Sigmoid colon (tissue), 6 donors: ENCODE measurements at regions not wholly inside any gene's neighbourhood (a gene's known extent, or its start where the extent isn't known, plus 50 kb on each side); places are given as distances from the start of the nearest gene placed in this dataset.

Experiments used
- DNase-seq: peaks from one replicate; pipeline ENCODE4 v3.0.0-alpha.2; 2019
- H3K27ac ChIP-seq, 4 donors: fragments of 200-600 bp; sonication (generic); one replicate each; pipeline ENCODE4 v1.5.1; 2016 to 2019; ENCODE audit warnings: mild to moderate bottlenecking in 1 of 4
- H3K27me3 ChIP-seq, 3 donors: fragments of 200-600 bp; sonication (generic); one replicate each; pipeline ENCODE4 v1.5.1; 2019; ENCODE audit warnings: mild to moderate bottlenecking in 1 of 3
- H3K36me3 ChIP-seq, 4 donors: fragments of 200-600 bp; sonication (generic); one replicate each; pipeline ENCODE4 v1.5.1; 2016 to 2019
- H3K4me1 ChIP-seq, 4 donors: fragments of 200-600 bp; sonication (generic); one replicate each; pipeline ENCODE4 v1.5.1; 2017 to 2019
- H3K4me3 ChIP-seq, 4 donors: fragments of 200-600 bp; sonication (generic); one replicate each; pipeline ENCODE4 v1.5.1; 2017 to 2019; ENCODE audit warnings: mild to moderate bottlenecking in 2 of 4, moderate library complexity in 1 of 4
- H3K9me3 ChIP-seq, 4 donors: fragments of 200-600 bp in 3 of 4; sonication (generic) in 3 of 4; one replicate each; pipeline versions ENCODE4 v1.5.1 to v1.6.1; 2013 to 2019
- EP300 ChIP-seq, 4 donors: sonication (generic); formaldehyde crosslinking; IDR thresholded peaks; one replicate each; pipeline ENCODE4 v1.6.1; 2017; ENCODE audit warnings: antibody characterized with exemption in 4 of 4
- POLR2A ChIP-seq, 2 donors: fragments of 450-650 bp; IDR thresholded peaks; one replicate each; pipeline ENCODE4 v1.6.1; 2016; ENCODE audit warnings: antibody characterized with exemption in 2 of 2, mild to moderate bottlenecking in 2 of 2, moderate library complexity in 2 of 2
- POLR2AphosphoS5 ChIP-seq, 4 donors: sonication (generic); formaldehyde crosslinking; IDR thresholded peaks; one replicate each; pipeline ENCODE4 v1.6.1; 2017; ENCODE audit warnings: antibody characterized with exemption in 4 of 4
- WGBS, 2 donors: extraction: QIAGEN DNeasy Blood & Tissue Kit; methylation state at CpG; one replicate each; pipeline ENCODE4 v1.1.7; 2013; 5-methylcytosine and 5-hydroxymethylcytosine counted together
- intact Hi-C: fragments of 100-400 bp; cut with DNase I; formaldehyde crosslinking; loops from one replicate; pipeline ENCODE4 v1.15.1; 2023
- TF ChIP-seq, protein P1 (sequence below), 4 experiments: fragments of 450-650 bp in 3 of 4; fragments of 200-600 bp in 1 of 4; IDR thresholded peaks; one replicate each; pipeline ENCODE4 v1.5.1; 2016 to 2019; ENCODE audit warnings: antibody characterized with exemption in 4 of 4, mild to moderate bottlenecking in 3 of 4, moderate library complexity in 2 of 4
- donor health status: healthy with polysubstance abuse.
- donor health status: healthy.

DNA sequence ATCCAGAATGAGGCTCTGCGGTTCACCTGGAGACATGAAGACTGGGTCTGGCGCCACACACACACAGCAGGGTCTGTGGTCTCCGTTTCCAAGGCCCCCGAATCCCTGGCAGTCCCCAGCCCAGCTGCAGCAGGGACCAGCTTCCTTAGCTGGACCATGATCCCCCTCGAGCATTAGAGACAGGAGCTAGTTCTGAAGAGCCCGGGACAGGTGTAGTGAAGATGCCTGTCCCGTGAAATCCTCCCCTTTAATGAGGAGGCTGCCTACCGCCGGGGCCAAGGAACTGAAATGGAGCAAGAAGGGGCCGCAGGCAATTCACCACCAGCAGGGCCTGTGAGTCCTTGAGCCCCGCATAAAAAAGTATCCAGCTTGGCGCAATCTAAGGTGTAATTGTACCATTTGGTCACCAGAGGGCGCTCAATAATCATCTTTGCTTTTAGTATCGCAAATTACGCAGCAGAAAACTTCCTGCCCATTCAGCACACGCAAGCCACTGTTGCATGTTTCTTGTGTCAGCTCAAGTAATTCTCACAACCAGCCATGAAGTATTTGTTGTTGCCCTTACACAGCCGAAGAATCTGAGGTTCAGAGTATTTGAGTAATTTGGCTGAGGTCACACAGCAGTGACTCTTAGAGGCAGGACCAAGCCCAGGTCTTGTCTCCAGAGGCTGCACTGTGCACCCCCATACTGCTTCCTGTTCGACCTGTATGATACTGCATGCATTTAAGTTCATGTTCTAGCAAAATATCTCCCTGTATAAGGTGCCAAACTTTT is 54.3 kb upstream of the PPP2R5C start:
- Histone ChIP-seq H3K9me3 (no peaks in the 10 kb centered on the region), H3K27me3 (peaks cover 0 to 28% (median 12%) of the 10 kb centered on the region in 3 donors), H3K4me3 (no peak overlapping the region), H3K36me3 (no peaks in the 10 kb centered on the region), H3K4me1 (peaks cover 0 to 16% (median 10%) of the 10 kb centered on the region in 4 donors), H3K27ac (peak overlapping the region in 2 of 4 donors; percentile 36 to 51)
- no peak for TF ChIP-seq POLR2A (IDR thresholded peaks at IDR 0.05)
- TF ChIP-seq, protein P1, sequence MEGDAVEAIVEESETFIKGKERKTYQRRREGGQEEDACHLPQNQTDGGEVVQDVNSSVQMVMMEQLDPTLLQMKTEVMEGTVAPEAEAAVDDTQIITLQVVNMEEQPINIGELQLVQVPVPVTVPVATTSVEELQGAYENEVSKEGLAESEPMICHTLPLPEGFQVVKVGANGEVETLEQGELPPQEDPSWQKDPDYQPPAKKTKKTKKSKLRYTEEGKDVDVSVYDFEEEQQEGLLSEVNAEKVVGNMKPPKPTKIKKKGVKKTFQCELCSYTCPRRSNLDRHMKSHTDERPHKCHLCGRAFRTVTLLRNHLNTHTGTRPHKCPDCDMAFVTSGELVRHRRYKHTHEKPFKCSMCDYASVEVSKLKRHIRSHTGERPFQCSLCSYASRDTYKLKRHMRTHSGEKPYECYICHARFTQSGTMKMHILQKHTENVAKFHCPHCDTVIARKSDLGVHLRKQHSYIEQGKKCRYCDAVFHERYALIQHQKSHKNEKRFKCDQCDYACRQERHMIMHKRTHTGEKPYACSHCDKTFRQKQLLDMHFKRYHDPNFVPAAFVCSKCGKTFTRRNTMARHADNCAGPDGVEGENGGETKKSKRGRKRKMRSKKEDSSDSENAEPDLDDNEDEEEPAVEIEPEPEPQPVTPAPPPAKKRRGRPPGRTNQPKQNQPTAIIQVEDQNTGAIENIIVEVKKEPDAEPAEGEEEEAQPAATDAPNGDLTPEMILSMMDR (IDR thresholded peaks at IDR 0.05): peak; percentile 73 to 89 (median 82)
- peak in 1 of 4 donors; percentile 17 for TF ChIP-seq POLR2AphosphoS5 (IDR thresholded peaks at IDR 0.05)
- no peak for TF ChIP-seq EP300 (IDR thresholded peaks at IDR 0.05)
- DNase-seq: no peak
- WGBS, 2 donors: 24 to 31% methylated on average over 18 of the region's 18 CpGs
- intact Hi-C loops: loop anchor here (5.0 kb wide), 2 partner anchors 50 to 390 kb away; no protein-coding TSS in a partner anchor

DNA sequence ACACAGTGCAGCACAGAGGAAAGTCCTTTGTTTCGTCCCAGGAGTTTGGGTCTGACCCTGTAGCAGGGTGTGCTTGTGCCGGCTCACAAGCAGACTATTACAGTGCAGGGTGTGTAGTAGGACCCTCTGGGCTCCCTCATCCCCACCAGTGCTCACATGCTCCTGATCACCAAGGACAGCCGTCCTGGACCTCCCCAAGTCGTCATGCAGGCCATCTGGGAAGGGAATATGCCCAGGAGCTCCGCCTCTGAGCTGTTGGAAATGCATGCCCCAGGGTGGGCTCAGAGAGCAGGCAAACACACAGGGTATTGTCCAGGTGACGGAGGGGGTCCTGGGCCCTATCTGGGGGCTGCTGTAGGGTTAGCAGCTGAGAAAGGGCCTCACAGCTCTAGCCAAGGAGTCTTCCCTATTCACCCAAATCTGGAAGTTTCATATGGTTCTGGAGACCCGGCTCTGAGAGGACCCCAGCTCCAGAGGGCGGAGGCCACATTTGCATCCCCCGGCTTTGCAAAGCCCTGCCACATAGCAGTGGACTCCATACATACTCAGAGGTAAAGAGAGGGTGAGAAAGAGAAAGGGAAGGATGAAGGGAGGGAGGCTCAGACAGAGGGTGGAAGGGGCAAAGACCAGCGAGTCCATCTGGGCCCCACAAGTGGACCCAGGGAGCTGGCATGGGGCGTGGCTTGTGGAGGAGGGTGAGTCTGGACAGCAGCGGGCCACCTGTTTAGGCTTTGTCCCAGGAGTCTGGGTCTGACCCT is 53.5 kb upstream of the PPP2R5C start:
- no peak for DNase-seq
- intact Hi-C loops: loop anchor here (5.0 kb wide), 2 partner anchors 49 to 389 kb away; no protein-coding TSS in a partner anchor
- Histone ChIP-seq H3K4me1 (peaks cover 0 to 16% (median 10%) of the 10 kb centered on the region in 4 donors), H3K36me3 (no peaks in the 10 kb centered on the region), H3K9me3 (no peaks in the 10 kb centered on the region), H3K27ac (no peak overlapping the region), H3K4me3 (no peak overlapping the region), H3K27me3 (peaks cover 0 to 28% (median 12%) of the 10 kb centered on the region in 3 donors)
- 79 to 86% methylated on average over 12 of the region's 12 CpGs for WGBS, 2 donors
- TF ChIP-seq, protein P1 (IDR thresholded peaks at IDR 0.05): no peak
- TF ChIP-seq EP300 (IDR thresholded peaks at IDR 0.05) (no peak), POLR2AphosphoS5 (IDR thresholded peaks at IDR 0.05) (no peak), POLR2A (IDR thresholded peaks at IDR 0.05) (no peak)

DNA sequence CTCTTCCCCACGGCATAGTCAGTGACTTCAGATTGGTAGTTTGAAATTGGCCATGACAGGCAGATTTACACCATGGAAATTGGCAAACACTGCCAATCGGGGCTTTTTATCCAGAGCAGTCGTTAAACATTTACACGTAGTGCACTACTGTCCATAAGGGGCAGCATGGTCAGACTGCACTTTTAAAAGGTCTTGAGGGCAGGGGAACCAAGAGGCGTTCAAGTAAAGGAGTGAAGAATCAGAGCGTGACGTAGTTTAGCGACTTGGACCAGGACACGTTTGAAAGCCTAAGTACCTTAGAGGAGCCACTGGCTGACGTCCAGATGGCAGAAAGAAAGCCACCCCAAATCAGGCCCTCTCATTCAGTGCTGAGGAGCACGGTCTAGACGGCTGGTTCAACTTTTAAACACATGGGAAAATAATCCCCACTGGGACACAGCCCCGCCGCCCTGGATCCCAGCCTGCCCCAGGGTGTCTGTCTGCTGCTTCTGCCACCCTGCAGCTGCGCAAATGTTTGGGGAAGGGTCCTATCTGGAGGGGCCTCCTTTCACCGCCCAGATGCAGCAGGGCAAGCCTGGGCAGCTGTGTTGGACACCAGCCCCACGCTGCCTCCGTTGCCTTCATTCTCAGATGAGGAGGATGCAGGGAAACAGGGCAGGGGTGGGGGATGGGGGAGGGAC is 52.5 kb upstream of the PPP2R5C start:
- H3K4me3 ChIP-seq: no peak overlapping the region
- 92 to 93% methylated on average over 18 of the region's 18 CpGs for WGBS, 2 donors
- TF ChIP-seq, protein P1 (IDR thresholded peaks at IDR 0.05): no peak
- TF ChIP-seq EP300 (IDR thresholded peaks at IDR 0.05): no peak
- TF ChIP-seq POLR2A (IDR thresholded peaks at IDR 0.05): no peak
- TF ChIP-seq POLR2AphosphoS5 (IDR thresholded peaks at IDR 0.05): no peak
- intact Hi-C loops: loop anchor here (5.0 kb wide), 2 partner anchors 48 to 388 kb away; no protein-coding TSS in a partner anchor
- no peaks in the 10 kb centered on the region for H3K9me3 ChIP-seq
- peaks cover 0 to 16% (median 10%) of the 10 kb centered on the region in 4 donors for H3K4me1 ChIP-seq
- H3K27ac ChIP-seq: no peak overlapping the region
- no peaks in the 10 kb centered on the region for H3K36me3 ChIP-seq
- peaks cover 0 to 28% (median 12%) of the 10 kb centered on the region in 3 donors for H3K27me3 ChIP-seq
- no peak for DNase-seq

DNA sequence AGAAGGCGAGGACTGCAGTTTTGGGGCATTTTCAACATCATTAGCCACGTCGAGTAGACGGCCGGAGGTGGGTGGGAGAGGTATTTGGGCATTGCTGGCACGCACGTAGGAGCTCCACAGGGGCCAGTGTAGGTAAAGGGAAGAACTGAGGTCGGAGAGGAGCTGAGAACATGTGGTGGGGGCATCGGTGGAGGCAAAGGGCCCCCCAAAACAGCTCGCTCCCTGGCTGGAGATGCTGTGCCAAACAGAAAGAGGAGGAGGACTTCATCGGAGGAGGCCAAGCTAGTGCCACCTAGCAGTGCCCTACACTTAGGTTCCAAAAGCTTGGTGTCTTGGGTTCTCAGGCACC is 52.0 kb upstream of the PPP2R5C start:
- H3K4me3 ChIP-seq: no peak overlapping the region
- 92 to 95% methylated on average over 11 of the region's 11 CpGs for WGBS, 2 donors
- H3K36me3 ChIP-seq: no peaks in the 10 kb centered on the region
- intact Hi-C loops: loop anchor here (5.0 kb wide), 2 partner anchors 48 to 388 kb away; no protein-coding TSS in a partner anchor
- H3K4me1 ChIP-seq: peaks cover 0 to 16% (median 10%) of the 10 kb centered on the region in 4 donors
- DNase-seq: no peak
- peaks cover 0 to 24% (median 12%) of the 10 kb centered on the region in 3 donors for H3K27me3 ChIP-seq
- H3K9me3 ChIP-seq: no peaks in the 10 kb centered on the region
- TF ChIP-seq EP300 (IDR thresholded peaks at IDR 0.05) (no peak), POLR2AphosphoS5 (IDR thresholded peaks at IDR 0.05) (no peak), POLR2A (IDR thresholded peaks at IDR 0.05) (no peak)
- TF ChIP-seq, protein P1 (IDR thresholded peaks at IDR 0.05): no peak
- no peak overlapping the region for H3K27ac ChIP-seq
